AG04449 (cell line): ENCODE measurements at regions not wholly inside any gene's neighbourhood (a gene's known extent, or its start where the extent isn't known, plus 50 kb on each side); places are given as distances from the start of the nearest gene placed in this dataset.
"Not testable (repeated sequence)": the region's sequence is repeated elsewhere in the genome, so short reads cannot be mapped to it uniquely, and the experiment has no call there.

ENCODE experiments used
- CTCF ChIA-PET: fragments of 350-600 bp; formaldehyde crosslinking; extraction: SDS; loops from one replicate; lab custom pipeline; 2021; ENCODE audit warnings: antibody characterized with exemption; lab: Yijun Ruan, JAX
- POLR2A ChIA-PET: fragments of 400-600, 350-600 bp; formaldehyde crosslinking; extraction: SDS; loops from one replicate; lab custom pipeline; 2020; ENCODE audit warnings: antibody characterized with exemption, inconsistent platforms; lab: Yijun Ruan, JAX
- DNase-seq: peaks from one replicate; pipeline ENCODE4 v3.0.0-alpha.2; 2010; ENCODE audit warnings: low read depth, low spot score
- H3K4me3 ChIP-seq: 2 replicates; pipeline ENCODE4 v1.5.1; 2011; ENCODE audit warnings: low read depth, mild to moderate bottlenecking, control low read depth, low read length
- CTCF ChIP-seq: IDR thresholded peaks from one replicate; pipeline ENCODE4 v1.5.1; 2011; ENCODE audit warnings: mild to moderate bottlenecking, moderate library complexity, low read length, control low read depth, inconsistent platforms; ENCODE audit not compliant: insufficient read depth; ENCODE audit errors: missing control alignments

- DNase-seq: no peak
- ChIA-PET POLR2A (no interaction called here), CTCF (no interaction called here)
- H3K4me3 ChIP-seq: no peak overlapping the region
- TF ChIP-seq CTCF: no peak
Observed at GRCh38 chr1:29556657-29557056, 320.3 kb downstream of the PTPRU start.

- CTCF ChIA-PET: no interaction called here
- POLR2A ChIA-PET: no interaction called here
- no peak for TF ChIP-seq CTCF
- DNase-seq: no peak
- H3K4me3 ChIP-seq: no peak overlapping the region
Observed at GRCh38 chr1:29555043-29555620, 318.8 kb downstream of the PTPRU start.

GRCh38 chr1:29554208-29554778, 318.0 kb downstream of the PTPRU start:
- POLR2A ChIA-PET: no interaction called here
- no peak for DNase-seq
- no peak for TF ChIP-seq CTCF
- CTCF ChIA-PET: no interaction called here
- H3K4me3 ChIP-seq: no peak overlapping the region

- ChIA-PET CTCF (no interaction called here), POLR2A (no interaction called here)
- H3K4me3 ChIP-seq: no peak overlapping the region
- no peak for DNase-seq
- TF ChIP-seq CTCF: no peak
Observed at GRCh38 chr1:29551123-29551936, 315.0 kb downstream of the PTPRU start.

GRCh38 chr1:29550119-29550841, 314.0 kb downstream of the PTPRU start:
- POLR2A ChIA-PET: no interaction called here
- DNase-seq: no peak
- H3K4me3 ChIP-seq: no peak overlapping the region
- CTCF ChIA-PET: no interaction called here
- no peak for TF ChIP-seq CTCF

GRCh38 chr1:29549728-29550118, 313.4 kb downstream of the PTPRU start:
- CTCF ChIA-PET, DNase-seq, H3K4me3 ChIP-seq, POLR2A ChIA-PET: not testable (repeated sequence)
